Keratinocyte (primary cell): ENCODE measurements at regions not wholly inside any gene's neighbourhood (a gene's known extent, or its start where the extent isn't known, plus 50 kb on each side); places are given as distances from the start of the nearest gene placed in this dataset.

Experiments used
- DNase-seq: peaks from one replicate; pipeline ENCODE4 v3.0.0-alpha.2; 2011; ENCODE audit warnings: low read depth, missing footprints, low spot score
- FAIRE-seq: peaks from 2 replicates; lab custom pipeline; 2011; peaks lifted over from hg19 to GRCh38; lab: Jason Lieb, UNC
- H2AFZ ChIP-seq: 2 replicates; pipeline ENCODE4 v1.6.0; 2012; ENCODE audit warnings: low read length, control low read depth, inconsistent platforms; ENCODE audit not compliant: control insufficient read depth
- H3K27ac ChIP-seq: 2 replicates; pipeline ENCODE4 v1.5.1; 2011; ENCODE audit warnings: low read length; ENCODE audit not compliant: control insufficient read depth, insufficient read depth
- H3K27me3 ChIP-seq: 3 replicates; pipeline ENCODE4 v1.6.0; 2011; ENCODE audit warnings: low read length; ENCODE audit not compliant: control insufficient read depth, insufficient read depth; ENCODE audit errors: extremely low read depth
- H3K36me3 ChIP-seq, 2 experiments: 2 replicates in 1 of 2; 3 replicates in 1 of 2; pipeline ENCODE4 v1.5.1; 2011; ENCODE audit warnings: low read length in 2 of 2, mild to moderate bottlenecking in 1 of 2; ENCODE audit not compliant: control insufficient read depth in 2 of 2, insufficient read depth in 2 of 2; ENCODE audit errors: extremely low read depth in 1 of 2
- H3K4me1 ChIP-seq: 3 replicates; pipeline ENCODE4 v1.5.1; 2011; ENCODE audit warnings: low read length; ENCODE audit not compliant: control insufficient read depth, insufficient read depth; ENCODE audit errors: extremely low read depth
- H3K4me2 ChIP-seq: 3 replicates; pipeline ENCODE4 v1.6.0; 2011; ENCODE audit warnings: low read depth, low read length; ENCODE audit not compliant: control insufficient read depth, insufficient read depth; ENCODE audit errors: extremely low read depth
- H3K4me3 ChIP-seq, 3 experiments: fragments of 200-600 bp in 1 of 3; sonication (generic) in 1 of 3; 2 replicates in 2 of 3; 3 replicates in 1 of 3; pipeline ENCODE4 v1.5.1; 2011 to 2016; ENCODE audit warnings: low read length in 3 of 3, mild to moderate bottlenecking in 3 of 3, control low read depth in 2 of 3, inconsistent platforms in 1 of 3, low read depth in 1 of 3, mixed read lengths in 1 of 3, mixed run types in 1 of 3, moderate library complexity in 1 of 3; ENCODE audit not compliant: control insufficient read depth in 2 of 3, insufficient read depth in 2 of 3; ENCODE audit errors: extremely low read depth in 1 of 3
- H3K79me2 ChIP-seq: 2 replicates; pipeline ENCODE4 v1.6.0; 2012; ENCODE audit warnings: low read length; ENCODE audit not compliant: control insufficient read depth, insufficient read depth
- H3K9ac ChIP-seq: 3 replicates; pipeline ENCODE4 v1.6.0; 2011; ENCODE audit warnings: low read length; ENCODE audit not compliant: control insufficient read depth, insufficient read depth; ENCODE audit errors: extremely low read depth
- H3K9me1 ChIP-seq: 3 replicates; pipeline ENCODE4 v1.6.0; 2011; ENCODE audit warnings: low read length; ENCODE audit not compliant: control insufficient read depth, insufficient read depth; ENCODE audit errors: extremely low read depth
- H3K9me3 ChIP-seq: 2 replicates; pipeline ENCODE4 v1.5.1; 2012; ENCODE audit warnings: low read depth, low read length; ENCODE audit not compliant: control insufficient read depth
- H4K20me1 ChIP-seq: 3 replicates; pipeline ENCODE4 v1.6.0; 2011; ENCODE audit warnings: low read length; ENCODE audit not compliant: control insufficient read depth, insufficient read depth; ENCODE audit errors: extremely low read depth
- EZH2 ChIP-seq: IDR thresholded peaks from one replicate; pipeline ENCODE4 v1.6.1; 2012; ENCODE audit warnings: inconsistent platforms, mild to moderate bottlenecking, low read length, moderate library complexity
- dilution Hi-C: fragments of 300-500 bp; cut with MboI; formaldehyde crosslinking; loops from one replicate; pipeline ENCODE4 v1.7.0; 2020; ENCODE audit warnings: low sequenced_read_pairs; ENCODE audit not compliant: extremely low pct_ligation_motif_present
- TF ChIP-seq, protein P1 (sequence below), 3 experiments: IDR thresholded peaks in 1 of 3; conservative IDR thresholded peaks in 1 of 3; optimal IDR thresholded peaks in 1 of 3; 2 replicates in 2 of 3; 3 replicates in 1 of 3; pipeline versions ENCODE3 to v1.5.1; 2011; ENCODE audit warnings: low read length in 3 of 3, mild to moderate bottlenecking in 3 of 3, moderate library complexity in 2 of 3, control low read depth in 1 of 3, inconsistent platforms in 1 of 3; ENCODE audit not compliant: insufficient read depth in 2 of 3; ENCODE audit errors: extremely low read depth in 1 of 3

DNA sequence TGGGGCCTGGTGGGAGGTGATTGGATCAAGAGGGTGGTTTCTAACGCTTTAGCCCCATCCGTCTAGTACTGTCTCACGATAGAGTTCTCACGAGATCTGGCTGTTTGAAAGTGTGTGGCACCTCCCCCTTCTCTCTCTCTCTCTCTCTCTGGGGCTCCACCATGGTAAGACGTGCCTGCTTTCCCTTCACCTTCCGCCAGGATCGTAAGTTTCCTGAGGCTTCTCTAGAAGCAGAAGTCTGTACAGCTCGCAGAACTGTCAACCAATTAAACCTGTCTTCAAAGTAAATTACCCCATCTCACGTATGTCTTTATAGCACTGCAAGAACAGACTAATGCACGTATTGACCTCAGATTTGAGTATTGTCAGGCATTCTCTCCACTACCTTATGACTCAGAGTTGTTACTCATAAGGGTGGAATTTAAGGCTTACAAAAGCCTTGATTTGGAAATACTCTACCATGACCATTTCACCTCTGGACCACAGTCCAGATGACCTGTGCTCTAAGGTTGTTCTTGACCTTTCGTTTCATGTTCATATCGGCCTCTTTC, 99.5 kb upstream of the AGAP1 start:
- DNase-seq (peak; percentile 41), FAIRE-seq (peak; percentile 92)
- H4K20me1 ChIP-seq = no peaks in the 10 kb centered on the region
- no peak overlapping the region for H3K4me2 ChIP-seq
- H3K9ac ChIP-seq = no peak overlapping the region
- H3K4me1 ChIP-seq = peaks cover 16% of the 10 kb centered on the region
- no peaks in the 10 kb centered on the region for H3K9me1 ChIP-seq
- H3K9me3 ChIP-seq = no peaks in the 10 kb centered on the region
- H3K27ac ChIP-seq = no peak overlapping the region
- H3K4me3 ChIP-seq = no peak overlapping the region
- dilution Hi-C loops = no loop called here
- no peak overlapping the region for H2AFZ ChIP-seq
- no peaks in the 10 kb centered on the region for H3K36me3 ChIP-seq
- TF ChIP-seq, protein P1, sequence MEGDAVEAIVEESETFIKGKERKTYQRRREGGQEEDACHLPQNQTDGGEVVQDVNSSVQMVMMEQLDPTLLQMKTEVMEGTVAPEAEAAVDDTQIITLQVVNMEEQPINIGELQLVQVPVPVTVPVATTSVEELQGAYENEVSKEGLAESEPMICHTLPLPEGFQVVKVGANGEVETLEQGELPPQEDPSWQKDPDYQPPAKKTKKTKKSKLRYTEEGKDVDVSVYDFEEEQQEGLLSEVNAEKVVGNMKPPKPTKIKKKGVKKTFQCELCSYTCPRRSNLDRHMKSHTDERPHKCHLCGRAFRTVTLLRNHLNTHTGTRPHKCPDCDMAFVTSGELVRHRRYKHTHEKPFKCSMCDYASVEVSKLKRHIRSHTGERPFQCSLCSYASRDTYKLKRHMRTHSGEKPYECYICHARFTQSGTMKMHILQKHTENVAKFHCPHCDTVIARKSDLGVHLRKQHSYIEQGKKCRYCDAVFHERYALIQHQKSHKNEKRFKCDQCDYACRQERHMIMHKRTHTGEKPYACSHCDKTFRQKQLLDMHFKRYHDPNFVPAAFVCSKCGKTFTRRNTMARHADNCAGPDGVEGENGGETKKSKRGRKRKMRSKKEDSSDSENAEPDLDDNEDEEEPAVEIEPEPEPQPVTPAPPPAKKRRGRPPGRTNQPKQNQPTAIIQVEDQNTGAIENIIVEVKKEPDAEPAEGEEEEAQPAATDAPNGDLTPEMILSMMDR (optimal IDR thresholded peaks at IDR 0.05 in 1 of 3, IDR thresholded peaks at IDR 0.05 in 1 of 3, conservative IDR thresholded peaks at IDR 0.05 in 1 of 3; ENCODE audit: extremely low read depth in 1 of 3, insufficient read depth in 2 of 3, low read length in 3 of 3) = peak in 1 of 3 experiments; percentile 17
- TF ChIP-seq EZH2 = no peak
- no peaks in the 10 kb centered on the region for H3K27me3 ChIP-seq
- H3K79me2 ChIP-seq = no peaks in the 10 kb centered on the region

DNA sequence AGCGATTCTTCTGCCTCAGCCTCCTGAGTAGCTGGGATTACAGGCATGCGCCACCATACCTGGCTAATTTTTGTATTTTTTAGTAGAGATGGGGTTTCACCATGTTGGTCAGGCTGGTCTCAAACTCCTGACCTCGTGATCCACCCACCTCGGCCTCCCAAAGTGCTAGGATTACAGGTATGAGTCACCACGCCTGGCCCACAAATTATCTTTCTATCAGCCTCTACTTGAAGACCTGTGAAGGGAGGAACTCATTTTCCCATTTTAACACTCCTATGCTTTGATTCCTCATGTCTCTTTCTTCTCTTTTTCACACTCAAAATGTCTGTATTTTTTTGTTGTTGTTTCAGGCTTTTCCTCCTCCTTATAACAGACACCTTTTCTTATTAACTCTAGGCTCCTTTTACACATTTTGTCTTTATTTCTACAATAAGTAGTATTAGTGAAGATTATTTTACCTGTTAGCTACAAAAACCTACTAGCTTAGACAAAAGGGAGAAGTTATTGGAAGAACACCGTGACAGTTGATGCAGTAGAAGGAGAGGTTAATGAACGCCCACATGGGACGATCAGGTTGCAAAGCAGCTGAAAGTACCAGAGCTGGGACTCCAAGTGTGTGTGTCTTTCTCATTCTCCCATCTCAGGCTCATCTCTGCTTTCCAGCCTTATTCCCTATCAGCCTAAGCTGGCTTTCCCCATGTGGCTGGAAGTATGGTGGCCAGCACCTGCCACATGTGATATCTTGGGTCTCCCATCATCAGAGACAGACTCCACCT, 97.6 kb upstream of the AGAP1 start:
- Histone ChIP-seq H2AFZ (no peak overlapping the region), H3K79me2 (no peaks in the 10 kb centered on the region), H3K9me1 (no peaks in the 10 kb centered on the region), H4K20me1 (no peaks in the 10 kb centered on the region), H3K4me3 (no peak overlapping the region), H3K4me1 (peaks cover 9% of the 10 kb centered on the region), H3K27ac (no peak overlapping the region), H3K9ac (no peak overlapping the region), H3K27me3 (no peaks in the 10 kb centered on the region), H3K36me3 (no peaks in the 10 kb centered on the region), H3K9me3 (no peaks in the 10 kb centered on the region), H3K4me2 (no peak overlapping the region)
- no peak for FAIRE-seq
- dilution Hi-C loops = no loop called here
- no peak for DNase-seq
- TF ChIP-seq, protein P1 (optimal IDR thresholded peaks at IDR 0.05 in 1 of 3, IDR thresholded peaks at IDR 0.05 in 1 of 3, conservative IDR thresholded peaks at IDR 0.05 in 1 of 3; ENCODE audit: extremely low read depth in 1 of 3, insufficient read depth in 2 of 3, low read length in 3 of 3) = no peak
- no peak for TF ChIP-seq EZH2
